Trophoblast cell (in vitro differentiated cells and primary cell): ENCODE measurements at regions not wholly inside any gene's neighbourhood (a gene's known extent, or its start where the extent isn't known, plus 50 kb on each side); places are given as distances from the start of the nearest gene placed in this dataset.

Experiments
- DNase-seq, 2 donors: peaks; one replicate each; pipeline ENCODE4 v3.0.0-alpha.2; 2016
- H2AFZ ChIP-seq: 2 replicates; pipeline ENCODE4 v1.6.1; 2013; ENCODE audit warnings: low read length, moderate library complexity, mild to moderate bottlenecking; ENCODE audit not compliant: insufficient read depth, poor library complexity
- H2AK5ac ChIP-seq: 2 replicates; pipeline ENCODE4 v1.6.1; 2013; ENCODE audit warnings: mild to moderate bottlenecking, low read length
- H2BK120ac ChIP-seq: 2 replicates; pipeline ENCODE4 v1.6.1; 2013; ENCODE audit warnings: low read length, mild to moderate bottlenecking, moderate library complexity; ENCODE audit not compliant: insufficient read depth, poor library complexity
- H2BK12ac ChIP-seq: 2 replicates; pipeline ENCODE4 v1.6.1; 2013; ENCODE audit warnings: mild to moderate bottlenecking, low read length, moderate library complexity
- H2BK5ac ChIP-seq: 2 replicates; pipeline ENCODE4 v1.6.1; 2013; ENCODE audit warnings: low read length, low read depth, moderate library complexity, mild to moderate bottlenecking; ENCODE audit not compliant: poor library complexity
- H3K14ac ChIP-seq: 2 replicates; pipeline ENCODE4 v1.6.1; 2013; ENCODE audit warnings: mild to moderate bottlenecking, low read length
- H3K18ac ChIP-seq: 2 replicates; pipeline ENCODE4 v1.6.1; 2013; ENCODE audit warnings: mild to moderate bottlenecking, low read length
- H3K23ac ChIP-seq: 2 replicates; pipeline ENCODE4 v1.6.1; 2013; ENCODE audit warnings: low read length
- H3K27ac ChIP-seq: 2 replicates; pipeline ENCODE4 v1.5.1; 2013; ENCODE audit warnings: low read depth, mild to moderate bottlenecking, inconsistent platforms, low read length, moderate library complexity
- H3K27me3 ChIP-seq: 2 replicates; pipeline ENCODE4 v1.6.1; 2013; ENCODE audit warnings: inconsistent platforms, mild to moderate bottlenecking, low read length, moderate library complexity; ENCODE audit not compliant: insufficient read depth
- H3K36me3 ChIP-seq, 2 experiments: 1 replicate in 1 of 2; 2 replicates in 1 of 2; pipeline ENCODE4 v1.6.1; 2013; ENCODE audit warnings: low read length in 2 of 2, mild to moderate bottlenecking in 2 of 2, moderate library complexity in 1 of 2; ENCODE audit not compliant: insufficient read depth in 2 of 2, control insufficient read depth in 1 of 2
- H3K4ac ChIP-seq: 2 replicates; pipeline ENCODE4 v1.6.1; 2013; ENCODE audit warnings: low read depth, mild to moderate bottlenecking, low read length, moderate library complexity
- H3K4me1 ChIP-seq, 2 experiments: 1 replicate in 1 of 2; 2 replicates in 1 of 2; pipeline ENCODE4 v1.6.1; 2013; ENCODE audit warnings: low read length in 2 of 2, mild to moderate bottlenecking in 2 of 2, moderate library complexity in 1 of 2; ENCODE audit not compliant: insufficient read depth in 2 of 2, control insufficient read depth in 1 of 2
- H3K4me2 ChIP-seq: 2 replicates; pipeline ENCODE4 v1.6.1; 2013; ENCODE audit warnings: inconsistent platforms, mild to moderate bottlenecking, low read length, moderate library complexity
- H3K4me3 ChIP-seq: 2 replicates; pipeline ENCODE4 v1.5.1; 2013; ENCODE audit warnings: mild to moderate bottlenecking, low read depth, low read length, inconsistent platforms
- H3K79me1 ChIP-seq: one replicate; pipeline ENCODE4 v1.6.1; 2013; ENCODE audit warnings: low read length
- H3K79me2 ChIP-seq: 2 replicates; pipeline ENCODE4 v1.6.1; 2013; ENCODE audit warnings: low read length, mild to moderate bottlenecking; ENCODE audit not compliant: control insufficient read depth, insufficient read depth, poor library complexity
- H3K9ac ChIP-seq: 2 replicates; pipeline ENCODE4 v1.6.1; 2013; ENCODE audit warnings: mild to moderate bottlenecking, low read length
- H3K9me3 ChIP-seq: 2 replicates; pipeline ENCODE4 v1.6.1; 2013; ENCODE audit warnings: low read depth, mild to moderate bottlenecking, control low read depth, inconsistent platforms, low read length; ENCODE audit not compliant: insufficient read depth
- H4K12ac ChIP-seq: 2 replicates; pipeline ENCODE4 v1.6.1; 2013; ENCODE audit warnings: low read depth, mild to moderate bottlenecking, low read length, moderate library complexity
- H4K8ac ChIP-seq: 2 replicates; pipeline ENCODE4 v1.6.1; 2013; ENCODE audit warnings: low read depth, mild to moderate bottlenecking, low read length, moderate library complexity
- H4K91ac ChIP-seq: one replicate; pipeline ENCODE4 v1.6.1; 2013; ENCODE audit warnings: low read depth, mild to moderate bottlenecking, low read length, moderate library complexity
- WGBS: extraction: QIAGEN DNeasy Blood & Tissue Kit; methylation state at CpG from one replicate; pipeline ENCODE4 v1.1.7; 2013; ENCODE audit warnings: missing lambda C conversion rate; ENCODE audit not compliant: insufficient read length, insufficient coverage; ENCODE audit errors: extremely low coverage; 5-methylcytosine and 5-hydroxymethylcytosine counted together

- Histone ChIP-seq H2BK120ac (no peak overlapping the region), H3K79me2 (no peaks in the 10 kb centered on the region), H3K18ac (no peak overlapping the region), H2BK12ac (no peak overlapping the region), H3K4me2 (no peak overlapping the region), H4K12ac (no peak overlapping the region), H3K4me3 (no peak overlapping the region), H4K8ac (no peak overlapping the region), H3K4me1 (no peaks in the 10 kb centered on the region), H3K9ac (no peak overlapping the region), H3K14ac (no peak overlapping the region), H3K4ac (no peak overlapping the region), H3K36me3 (no peaks in the 10 kb centered on the region), H4K91ac (no peak overlapping the region), H2BK5ac (no peak overlapping the region), H3K79me1 (no peaks in the 10 kb centered on the region), H2AFZ (no peak overlapping the region), H3K27me3 (no peaks in the 10 kb centered on the region), H2AK5ac (no peak overlapping the region), H3K27ac (no peak overlapping the region), H3K23ac (no peak overlapping the region), H3K9me3 (no peaks in the 10 kb centered on the region)
- WGBS: no CpG with 5 or more reads among the region's 33 CpGs
- no peak for DNase-seq
Measured at GRCh38 chr2:15084826-15085489, 452.4 kb downstream of the LRATD1 start.

- H3K36me3 ChIP-seq: peaks cover 0 to 2% of the 10 kb centered on the region in 2 experiments
- no peak overlapping the region for H4K91ac ChIP-seq
- DNase-seq: no peak
- H3K18ac ChIP-seq: no peak overlapping the region
- no peak overlapping the region for H2AFZ ChIP-seq
- H3K27ac ChIP-seq: no peak overlapping the region
- no peak overlapping the region for H3K4ac ChIP-seq
- H3K9ac ChIP-seq: no peak overlapping the region
- no peaks in the 10 kb centered on the region for H3K79me2 ChIP-seq
- no peak overlapping the region for H2AK5ac ChIP-seq
- no peaks in the 10 kb centered on the region for H3K79me1 ChIP-seq
- no peak overlapping the region for H2BK5ac ChIP-seq
- H4K8ac ChIP-seq: no peak overlapping the region
- H3K9me3 ChIP-seq: no peaks in the 10 kb centered on the region
- no peak overlapping the region for H3K14ac ChIP-seq
- no peak overlapping the region for H4K12ac ChIP-seq
- WGBS: no CpG with 5 or more reads among the region's 1 CpG
- no peaks in the 10 kb centered on the region for H3K27me3 ChIP-seq
- H2BK12ac ChIP-seq: no peak overlapping the region
- no peak overlapping the region for H3K4me3 ChIP-seq
- H3K4me1 ChIP-seq: no peaks in the 10 kb centered on the region
- H3K23ac ChIP-seq: no peak overlapping the region
- no peak overlapping the region for H3K4me2 ChIP-seq
- H2BK120ac ChIP-seq: no peak overlapping the region
Measured at GRCh38 chr2:15092181-15092580, 459.7 kb downstream of the LRATD1 start.

- no peak overlapping the region for H4K91ac ChIP-seq
- H4K8ac ChIP-seq: no peak overlapping the region
- no peak overlapping the region for H2BK120ac ChIP-seq
- H3K4me2 ChIP-seq: no peak overlapping the region
- WGBS: no CpG with 5 or more reads among the region's 6 CpGs
- H3K79me1 ChIP-seq: no peaks in the 10 kb centered on the region
- H4K12ac ChIP-seq: no peak overlapping the region
- H3K4ac ChIP-seq: no peak overlapping the region
- H2AK5ac ChIP-seq: no peak overlapping the region
- peak in 1 of 2 donors; percentile 9 for DNase-seq
- no peaks in the 10 kb centered on the region for H3K27me3 ChIP-seq
- H3K79me2 ChIP-seq: no peaks in the 10 kb centered on the region
- H2BK5ac ChIP-seq: no peak overlapping the region
- no peak overlapping the region for H3K27ac ChIP-seq
- H3K9me3 ChIP-seq: no peaks in the 10 kb centered on the region
- H3K14ac ChIP-seq: no peak overlapping the region
- H2BK12ac ChIP-seq: no peak overlapping the region
- H3K18ac ChIP-seq: no peak overlapping the region
- peaks cover 0 to 2% of the 10 kb centered on the region in 2 experiments for H3K36me3 ChIP-seq
- no peak overlapping the region for H2AFZ ChIP-seq
- no peak overlapping the region for H3K4me3 ChIP-seq
- no peak overlapping the region for H3K9ac ChIP-seq
- no peaks in the 10 kb centered on the region for H3K4me1 ChIP-seq
- H3K23ac ChIP-seq: no peak overlapping the region
Measured at GRCh38 chr2:15092691-15093090, 460.2 kb downstream of the LRATD1 start.

GRCh38 chr2:15094161-15094560 lies 461.6 kb downstream of the LRATD1 start:
- no peak overlapping the region for H3K23ac ChIP-seq
- WGBS: no CpG with 5 or more reads among the region's 1 CpG
- no peak for DNase-seq
- H3K14ac ChIP-seq: no peak overlapping the region
- H4K91ac ChIP-seq: no peak overlapping the region
- H2BK12ac ChIP-seq: no peak overlapping the region
- no peak overlapping the region for H2BK5ac ChIP-seq
- H3K36me3 ChIP-seq: peaks cover 0 to 2% of the 10 kb centered on the region in 2 experiments
- no peaks in the 10 kb centered on the region for H3K79me1 ChIP-seq
- H3K27me3 ChIP-seq: no peaks in the 10 kb centered on the region
- H3K79me2 ChIP-seq: no peaks in the 10 kb centered on the region
- no peak overlapping the region for H3K4me2 ChIP-seq
- H3K18ac ChIP-seq: no peak overlapping the region
- H3K9me3 ChIP-seq: no peaks in the 10 kb centered on the region
- H2AK5ac ChIP-seq: no peak overlapping the region
- H3K4me1 ChIP-seq: no peaks in the 10 kb centered on the region
- H3K27ac ChIP-seq: no peak overlapping the region
- no peak overlapping the region for H3K4ac ChIP-seq
- no peak overlapping the region for H4K12ac ChIP-seq
- H4K8ac ChIP-seq: no peak overlapping the region
- H2BK120ac ChIP-seq: no peak overlapping the region
- no peak overlapping the region for H3K9ac ChIP-seq
- H3K4me3 ChIP-seq: no peak overlapping the region
- no peak overlapping the region for H2AFZ ChIP-seq
